ENCODE measurements at regions not wholly inside any gene's neighbourhood (a gene's known extent, or its start where the extent isn't known, plus 50 kb on each side); places are given as distances from the start of the nearest gene placed in this dataset.
A peak's percentile ranks its signal among the peaks of the same experiment; 100 is the strongest.

GRCh38 chr5:124239572-124239971 lies 506.9 kb downstream of the ZNF608 start:
- intact Hi-C loops (cut with DNase I; ENCODE audit: low total_unique reads), result no loop called here
- H3K27me3 ChIP-seq, result no peaks in the 10 kb centered on the region

GRCh38 chr5:124238350-124238749 lies 508.1 kb downstream of the ZNF608 start:
- 81 to 96% (median 94%) methylated on average over 6 of the region's 6 CpGs for WGBS, 5 donors
- no peaks in the 10 kb centered on the region for H3K36me3 ChIP-seq
- DNase-seq, result no peak
- intact Hi-C loops (cut with DNase I; ENCODE audit: low total_unique reads), result no loop called here
- H3K27ac ChIP-seq, result no peak overlapping the region
- TF ChIP-seq EP300 (IDR thresholded peaks at IDR 0.05) (no peak), POLR2AphosphoS5 (IDR thresholded peaks at IDR 0.05) (no peak), POLR2A (IDR thresholded peaks at IDR 0.05) (no peak), CTCF (IDR thresholded peaks at IDR 0.05) (no peak)
- H3K27me3 ChIP-seq, result no peaks in the 10 kb centered on the region
- peaks cover 0 to 13% (median 6%) of the 10 kb centered on the region in 4 donors for H3K9me3 ChIP-seq
- no peak overlapping the region for H3K4me3 ChIP-seq
- H3K4me1 ChIP-seq, result no peaks in the 10 kb centered on the region

More at GRCh38 chr5:124239572-124239971, 506.9 kb downstream of the ZNF608 start:
- Histone ChIP-seq H3K4me1 (no peaks in the 10 kb centered on the region), H3K9me3 (peaks cover 0 to 21% (median 8%) of the 10 kb centered on the region in 4 donors), H3K4me3 (no peak overlapping the region), H3K36me3 (no peaks in the 10 kb centered on the region), H3K27ac (no peak overlapping the region)
- TF ChIP-seq EP300 (IDR thresholded peaks at IDR 0.05), result no peak
- no peak for TF ChIP-seq POLR2A (IDR thresholded peaks at IDR 0.05)
- no peak for TF ChIP-seq POLR2AphosphoS5 (IDR thresholded peaks at IDR 0.05)
- no peak for TF ChIP-seq CTCF (IDR thresholded peaks at IDR 0.05)
- DNase-seq, result no peak
- WGBS, 5 donors, result 92 to 95% (median 95%) methylated on average over 3 of the region's 3 CpGs

GRCh38 chr5:124237206-124237695 lies 509.2 kb downstream of the ZNF608 start:
- intact Hi-C loops (cut with DNase I; ENCODE audit: low total_unique reads), result no loop called here
- 83 to 97% (median 86%) methylated on average over 1 of the region's 1 CpG for WGBS, 5 donors

GRCh38 chr5:124236361-124237205 lies 509.9 kb downstream of the ZNF608 start:
- TF ChIP-seq POLR2AphosphoS5 (IDR thresholded peaks at IDR 0.05), result no peak
- intact Hi-C loops (cut with DNase I; ENCODE audit: low total_unique reads), result no loop called here
- 77 to 87% (median 82%) methylated on average over 3 of the region's 3 CpGs for WGBS, 5 donors

More at GRCh38 chr5:124237206-124237695, 509.2 kb downstream of the ZNF608 start:
- H3K9me3 ChIP-seq, result peaks cover 0 to 12% (median 6%) of the 10 kb centered on the region in 4 donors
- no peak overlapping the region for H3K27ac ChIP-seq
- TF ChIP-seq EP300 (IDR thresholded peaks at IDR 0.05) (no peak), CTCF (IDR thresholded peaks at IDR 0.05) (no peak), POLR2A (IDR thresholded peaks at IDR 0.05) (no peak), POLR2AphosphoS5 (IDR thresholded peaks at IDR 0.05) (no peak)
- H3K27me3 ChIP-seq, result no peaks in the 10 kb centered on the region
- H3K4me3 ChIP-seq, result no peak overlapping the region
- no peak for DNase-seq
- H3K36me3 ChIP-seq, result no peaks in the 10 kb centered on the region
- H3K4me1 ChIP-seq, result no peaks in the 10 kb centered on the region

GRCh38 chr5:124235576-124235975 lies 510.9 kb downstream of the ZNF608 start:
- whole genome bisulfite sequencing, 5 donors, result 86 to 96% (median 94%) methylated on average over 6 of the region's 6 CpGs
- H3K4me1 ChIP-seq, result no peaks in the 10 kb centered on the region
- H3K4me3 ChIP-seq, result no peak overlapping the region
- peaks cover 0 to 12% (median 6%) of the 10 kb centered on the region in 4 donors for H3K9me3 ChIP-seq
- H3K36me3 ChIP-seq, result no peaks in the 10 kb centered on the region
- intact Hi-C loops (cut with DNase I; ENCODE audit: low total_unique reads), result no loop called here
- DNase-seq, result no peak
- no peaks in the 10 kb centered on the region for H3K27me3 ChIP-seq
- no peak overlapping the region for H3K27ac ChIP-seq
- TF ChIP-seq EP300 (IDR thresholded peaks at IDR 0.05), result no peak
- no peak for TF ChIP-seq POLR2A (IDR thresholded peaks at IDR 0.05)
- TF ChIP-seq POLR2AphosphoS5 (IDR thresholded peaks at IDR 0.05), result no peak
- TF ChIP-seq CTCF (IDR thresholded peaks at IDR 0.05), result no peak

More at GRCh38 chr5:124236361-124237205, 509.9 kb downstream of the ZNF608 start:
- no peaks in the 10 kb centered on the region for H3K4me1 ChIP-seq
- H3K27ac ChIP-seq, result no peak overlapping the region
- no peaks in the 10 kb centered on the region for H3K36me3 ChIP-seq
- peak in 1 of 2 donors; percentile 40 for DNase-seq
- H3K27me3 ChIP-seq, result no peaks in the 10 kb centered on the region
- H3K9me3 ChIP-seq, result peaks cover 0 to 12% (median 6%) of the 10 kb centered on the region in 4 donors
- H3K4me3 ChIP-seq, result no peak overlapping the region

Measured in stomach (tissue), 8 donors.